Endodermal cell (in vitro differentiated cells): ENCODE measurements at regions not wholly inside any gene's neighbourhood (a gene's known extent, or its start where the extent isn't known, plus 50 kb on each side); places are given as distances from the start of the nearest gene placed in this dataset.

Experiments used
- DNase-seq: peaks from one replicate; pipeline ENCODE4 v3.0.0-alpha.2; 2017
- H3K27ac ChIP-seq: 2 replicates; pipeline ENCODE4 v1.5.1; 2013; ENCODE audit warnings: mild to moderate bottlenecking, low read depth, low read length, moderate library complexity
- H3K27me3 ChIP-seq: 2 replicates; pipeline ENCODE4 v1.6.1; 2013; ENCODE audit warnings: mild to moderate bottlenecking, low read length, moderate library complexity; ENCODE audit not compliant: insufficient read depth, control insufficient read depth, poor library complexity, severe bottlenecking
- H3K36me3 ChIP-seq: 2 replicates; pipeline ENCODE4 v1.7.0; 2013; ENCODE audit warnings: mild to moderate bottlenecking, low read length, moderate library complexity; ENCODE audit not compliant: control insufficient read depth, insufficient read depth
- H3K4me1 ChIP-seq: one replicate; pipeline ENCODE4 v1.7.0; 2013; ENCODE audit warnings: low read length; ENCODE audit not compliant: control insufficient read depth, insufficient read depth
- H3K4me3 ChIP-seq: 2 replicates; pipeline ENCODE4 v1.5.1; 2013; ENCODE audit warnings: mild to moderate bottlenecking, low read length, moderate library complexity
- H3K9ac ChIP-seq: 2 replicates; pipeline ENCODE4 v1.6.1; 2013; ENCODE audit warnings: mild to moderate bottlenecking, low read length, moderate library complexity; ENCODE audit not compliant: poor library complexity, severe bottlenecking; ENCODE audit errors: extremely low read depth
- H3K9me3 ChIP-seq: 2 replicates; pipeline ENCODE4 v1.6.1; 2013; ENCODE audit warnings: mild to moderate bottlenecking, low read length, moderate library complexity; ENCODE audit not compliant: control insufficient read depth
- H3K27ac Mint-ChIP-seq: 2 replicates; pipeline ENCODE4 v1.8.0; 2020; ENCODE audit warnings: mixed read lengths
- H3K27me3 Mint-ChIP-seq: 2 replicates; pipeline ENCODE4 v1.8.0; 2021; ENCODE audit warnings: mild to moderate bottlenecking, mixed read lengths; ENCODE audit not compliant: insufficient read depth
- H3K36me3 Mint-ChIP-seq: 2 replicates; pipeline ENCODE4 v1.8.0; 2020; ENCODE audit warnings: low read depth, mixed read lengths
- H3K4me1 Mint-ChIP-seq: 2 replicates; pipeline ENCODE4 v1.8.0; 2020; ENCODE audit warnings: mixed read lengths
- H3K4me3 Mint-ChIP-seq: 2 replicates; pipeline ENCODE4 v1.8.0; 2020; ENCODE audit warnings: mild to moderate bottlenecking, moderate library complexity, mixed read lengths
- H3K9me3 Mint-ChIP-seq: 2 replicates; pipeline ENCODE4 v1.8.0; 2020; ENCODE audit warnings: mild to moderate bottlenecking, mixed read lengths
- WGBS, 2 experiments: methylation state at CpG; one replicate each; pipeline versions ENCODE4 v1.1.5 to v1.1.7; 2013; ENCODE audit warnings: missing lambda C conversion rate in 2 of 2, mixed read lengths in 1 of 2; ENCODE audit not compliant: insufficient coverage in 1 of 2, insufficient read length in 1 of 2; 5-methylcytosine and 5-hydroxymethylcytosine counted together
- TF ChIP-seq, protein P1 (sequence below): fragments of 200-600 bp; sonication (generic); conservative IDR thresholded peaks from 2 replicates; pipeline ENCODE4 v1.5.0; 2021; ENCODE audit warnings: antibody characterized with exemption, mild to moderate bottlenecking

DNA sequence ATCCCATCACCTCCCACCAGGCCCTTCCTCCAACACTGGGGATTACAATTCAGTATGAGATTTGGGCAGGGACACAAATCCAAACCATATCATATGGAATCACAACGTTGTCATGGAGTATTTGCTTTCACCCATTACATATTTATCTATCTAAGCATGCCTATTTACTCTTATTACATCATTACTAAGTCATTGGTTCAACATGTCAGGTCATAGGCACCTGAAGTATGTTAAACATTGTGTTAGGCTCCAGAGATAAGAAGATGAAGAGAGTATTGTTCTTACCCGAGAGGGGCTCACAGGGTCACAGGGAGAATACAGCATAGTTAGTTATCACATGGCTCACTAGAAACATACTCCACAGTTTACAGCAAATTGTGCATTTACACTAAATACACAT, 150.5 kb downstream of the TMEM161B start:
- 71% methylated on average over 2 of the region's 2 CpGs; no CpG with 5 or more reads in 1 of the 2 experiments for WGBS, 2 experiments
- Mint-ChIP-seq H3K36me3 (no peaks in the 10 kb centered on the region), H3K27ac (no peak overlapping the region), H3K27me3 (peaks cover 9% of the 10 kb centered on the region), H3K4me1 (no peaks in the 10 kb centered on the region), H3K9me3 (no peaks in the 10 kb centered on the region), H3K4me3 (no peak overlapping the region)
- Histone ChIP-seq H3K27me3 (no peaks in the 10 kb centered on the region), H3K27ac (no peak overlapping the region), H3K9ac (no peak overlapping the region), H3K36me3 (no peaks in the 10 kb centered on the region), H3K9me3 (no peaks in the 10 kb centered on the region), H3K4me1 (no peaks in the 10 kb centered on the region), H3K4me3 (no peak overlapping the region)
- TF ChIP-seq, protein P1, sequence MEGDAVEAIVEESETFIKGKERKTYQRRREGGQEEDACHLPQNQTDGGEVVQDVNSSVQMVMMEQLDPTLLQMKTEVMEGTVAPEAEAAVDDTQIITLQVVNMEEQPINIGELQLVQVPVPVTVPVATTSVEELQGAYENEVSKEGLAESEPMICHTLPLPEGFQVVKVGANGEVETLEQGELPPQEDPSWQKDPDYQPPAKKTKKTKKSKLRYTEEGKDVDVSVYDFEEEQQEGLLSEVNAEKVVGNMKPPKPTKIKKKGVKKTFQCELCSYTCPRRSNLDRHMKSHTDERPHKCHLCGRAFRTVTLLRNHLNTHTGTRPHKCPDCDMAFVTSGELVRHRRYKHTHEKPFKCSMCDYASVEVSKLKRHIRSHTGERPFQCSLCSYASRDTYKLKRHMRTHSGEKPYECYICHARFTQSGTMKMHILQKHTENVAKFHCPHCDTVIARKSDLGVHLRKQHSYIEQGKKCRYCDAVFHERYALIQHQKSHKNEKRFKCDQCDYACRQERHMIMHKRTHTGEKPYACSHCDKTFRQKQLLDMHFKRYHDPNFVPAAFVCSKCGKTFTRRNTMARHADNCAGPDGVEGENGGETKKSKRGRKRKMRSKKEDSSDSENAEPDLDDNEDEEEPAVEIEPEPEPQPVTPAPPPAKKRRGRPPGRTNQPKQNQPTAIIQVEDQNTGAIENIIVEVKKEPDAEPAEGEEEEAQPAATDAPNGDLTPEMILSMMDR, result no peak
- DNase-seq, result no peak

DNA sequence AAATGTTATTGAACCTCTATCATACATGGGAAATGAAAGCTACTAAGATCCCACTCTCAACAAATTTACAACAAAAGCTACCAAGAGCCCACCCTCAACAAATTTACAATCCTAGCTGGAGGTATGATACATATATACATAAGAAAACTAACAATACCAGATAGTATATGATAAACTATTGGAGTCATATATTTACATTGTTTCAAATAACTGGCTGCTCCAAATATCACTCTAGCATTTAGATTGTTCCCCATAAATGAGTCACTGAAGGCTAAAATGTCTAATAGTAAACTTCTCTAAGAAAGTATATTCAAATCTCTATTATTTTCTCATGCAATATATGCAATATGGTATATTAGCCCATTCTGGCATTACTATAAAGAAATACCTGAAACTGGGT, 151.1 kb downstream of the TMEM161B start:
- Mint-ChIP-seq H3K9me3 (no peaks in the 10 kb centered on the region), H3K27ac (no peak overlapping the region), H3K27me3 (peaks cover 7% of the 10 kb centered on the region), H3K36me3 (no peaks in the 10 kb centered on the region), H3K4me3 (no peak overlapping the region), H3K4me1 (no peaks in the 10 kb centered on the region)
- Histone ChIP-seq H3K9ac (no peak overlapping the region), H3K4me3 (no peak overlapping the region), H3K27me3 (no peaks in the 10 kb centered on the region), H3K36me3 (no peaks in the 10 kb centered on the region), H3K27ac (no peak overlapping the region), H3K4me1 (no peaks in the 10 kb centered on the region), H3K9me3 (no peaks in the 10 kb centered on the region)
- DNase-seq, result no peak
- TF ChIP-seq, protein P1, result no peak

DNA sequence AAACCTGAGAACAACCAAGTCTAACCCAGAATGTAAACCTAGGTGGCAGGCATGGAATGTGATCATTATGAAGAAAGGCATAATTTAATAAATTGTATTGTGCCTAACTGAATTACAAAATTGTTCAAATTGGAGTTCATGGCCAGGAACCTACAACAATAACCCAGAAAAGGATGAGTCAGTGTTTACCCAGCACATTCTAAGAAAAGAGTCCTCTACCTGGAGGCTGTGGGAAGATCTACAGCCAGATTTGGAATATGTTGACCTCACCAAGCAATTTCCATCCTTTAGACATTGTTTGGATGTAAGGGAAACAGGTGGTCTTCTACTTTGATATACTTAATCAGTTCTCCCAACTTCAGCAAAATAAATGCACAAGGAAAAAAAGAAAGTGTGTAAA, 152.2 kb downstream of the TMEM161B start:
- Histone ChIP-seq H3K27me3 (no peaks in the 10 kb centered on the region), H3K4me1 (no peaks in the 10 kb centered on the region), H3K4me3 (no peak overlapping the region), H3K9ac (no peak overlapping the region), H3K36me3 (no peaks in the 10 kb centered on the region), H3K9me3 (no peaks in the 10 kb centered on the region), H3K27ac (no peak overlapping the region)
- Mint-ChIP-seq H3K9me3 (no peaks in the 10 kb centered on the region), H3K4me3 (no peak overlapping the region), H3K4me1 (no peaks in the 10 kb centered on the region), H3K27me3 (peaks cover 7% of the 10 kb centered on the region), H3K27ac (no peak overlapping the region), H3K36me3 (no peaks in the 10 kb centered on the region)
- TF ChIP-seq, protein P1, result no peak
- DNase-seq, result no peak
